Lung (tissue), 11 donors: ENCODE measurements at regions not wholly inside any gene's neighbourhood (a gene's known extent, or its start where the extent isn't known, plus 50 kb on each side); places are given as distances from the start of the nearest gene placed in this dataset.

ENCODE experiments used
- ATAC-seq: fragments of 200-7000 bp; cut with Tn5 transposase; one replicate; pipeline ENCODE4 v1.9.1; 2020; ENCODE audit warnings: moderate number of reproducible peaks; ENCODE audit not compliant: insufficient read depth, low FRiP score
- DNase-seq, 3 donors: peaks; one replicate each; pipeline ENCODE4 v3.0.0-alpha.2; 2013 to 2017
- H3K27ac ChIP-seq, 2 donors: one replicate each; pipeline ENCODE4 v1.5.1; 2013; ENCODE audit warnings: mild to moderate bottlenecking in 2 of 2, moderate library complexity in 2 of 2, control low read depth in 1 of 2, inconsistent platforms in 1 of 2, low read depth in 1 of 2, low read length in 1 of 2
- H3K27me3 ChIP-seq, 3 donors: one replicate each; pipeline ENCODE4 v1.5.1; 2013; ENCODE audit warnings: low read length in 2 of 3; ENCODE audit not compliant: control insufficient read depth in 3 of 3, insufficient read depth in 3 of 3
- H3K36me3 ChIP-seq, 4 donors: one replicate each; pipeline ENCODE4 v1.5.1; 2013; ENCODE audit warnings: low read length in 4 of 4, mild to moderate bottlenecking in 1 of 4, moderate library complexity in 1 of 4; ENCODE audit not compliant: control insufficient read depth in 4 of 4, insufficient read depth in 4 of 4
- H3K4me1 ChIP-seq, 5 donors: one replicate each; pipeline ENCODE4 v1.5.1; 2013; ENCODE audit warnings: low read length in 5 of 5, mild to moderate bottlenecking in 2 of 5, moderate library complexity in 1 of 5; ENCODE audit not compliant: control insufficient read depth in 5 of 5, insufficient read depth in 5 of 5
- H3K4me3 ChIP-seq: one replicate; pipeline ENCODE4 v1.5.1; 2013; ENCODE audit warnings: mild to moderate bottlenecking, control low read depth, moderate library complexity
- H3K9ac ChIP-seq, 2 donors: one replicate each; pipeline ENCODE4 v1.5.1; 2013; ENCODE audit warnings: low read length in 2 of 2, control low read depth in 1 of 2; ENCODE audit not compliant: insufficient read depth in 1 of 2
- H3K9me3 ChIP-seq, 4 donors: one replicate each; pipeline ENCODE4 v1.5.1; 2013; ENCODE audit warnings: low read length in 3 of 4, mild to moderate bottlenecking in 1 of 4, moderate library complexity in 1 of 4; ENCODE audit not compliant: control insufficient read depth in 4 of 4, insufficient read depth in 3 of 4
- CTCF ChIP-seq: IDR thresholded peaks from 2 replicates; pipeline ENCODE4 v1.5.1; 2012; ENCODE audit warnings: mild to moderate bottlenecking; ENCODE audit errors: control extremely low read depth, extremely low read depth
- WGBS, 2 donors: extraction: QIAGEN DNeasy Blood & Tissue Kit; methylation state at CpG; one replicate each; pipeline ENCODE4 v1.1.7; 2013; 5-methylcytosine and 5-hydroxymethylcytosine counted together
- donor health status: control.
- donor health status: control.
- donor health status: Bipolar disorder and iron deficiency.
- donor health status: healthy.
- donor health status: DM: yes; HTN: yes; CAD: no.

- ATAC-seq (no peak), DNase-seq (no peak)
- Histone ChIP-seq H3K9ac (no peak overlapping the region), H3K27ac (no peak overlapping the region), H3K4me1 (no peaks in the 10 kb centered on the region), H3K27me3 (peaks cover 0 to 2% (median 2%) of the 10 kb centered on the region in 3 donors), H3K36me3 (no peaks in the 10 kb centered on the region), H3K4me3 (no peak overlapping the region), H3K9me3 (peaks cover 0 to 3% (median 0%) of the 10 kb centered on the region in 4 donors)
- no peak for TF ChIP-seq CTCF
- WGBS, 2 donors: 64 to 80% methylated on average over 2 of the region's 2 CpGs
Measured at GRCh38 chr18:77705301-77705700, 455.7 kb downstream of the GALR1 start.

GRCh38 chr18:77708826-77709506 is 459.3 kb downstream of the GALR1 start:
- H3K4me1 ChIP-seq: no peaks in the 10 kb centered on the region
- H3K4me3 ChIP-seq: no peak overlapping the region
- WGBS, 2 donors: 67 to 79% methylated on average over 4 of the region's 4 CpGs
- DNase-seq (no peak), ATAC-seq (no peak)
- H3K9me3 ChIP-seq: peaks cover 0 to 3% (median 0%) of the 10 kb centered on the region in 4 donors
- H3K27ac ChIP-seq: no peak overlapping the region
- H3K9ac ChIP-seq: no peak overlapping the region
- no peaks in the 10 kb centered on the region for H3K36me3 ChIP-seq
- H3K27me3 ChIP-seq: peaks cover 0 to 2% (median 0%) of the 10 kb centered on the region in 3 donors
- no peak for TF ChIP-seq CTCF

- no peak for TF ChIP-seq CTCF
- no peak overlapping the region for H3K27ac ChIP-seq
- no peak overlapping the region for H3K4me3 ChIP-seq
- peaks cover 0 to 2% (median 0%) of the 10 kb centered on the region in 3 donors for H3K27me3 ChIP-seq
- H3K36me3 ChIP-seq: no peaks in the 10 kb centered on the region
- H3K9me3 ChIP-seq: peaks cover 0 to 3% (median 0%) of the 10 kb centered on the region in 4 donors
- H3K4me1 ChIP-seq: no peaks in the 10 kb centered on the region
- 38 to 58% methylated on average over 3 of the region's 3 CpGs for WGBS, 2 donors
- H3K9ac ChIP-seq: no peak overlapping the region
- DNase-seq (peak in 2 of 3 donors; percentile 1 to 2), ATAC-seq (no peak)
Measured at GRCh38 chr18:77711096-77711495, 461.4 kb downstream of the GALR1 start.

GRCh38 chr18:77714716-77715115 is 465.1 kb downstream of the GALR1 start:
- no peak for TF ChIP-seq CTCF
- no peak overlapping the region for H3K4me3 ChIP-seq
- no peak overlapping the region for H3K27ac ChIP-seq
- WGBS, 2 donors: 76 to 86% methylated on average over 8 of the region's 8 CpGs
- H3K27me3 ChIP-seq: no peaks in the 10 kb centered on the region
- H3K4me1 ChIP-seq: no peaks in the 10 kb centered on the region
- H3K9ac ChIP-seq: no peak overlapping the region
- no peaks in the 10 kb centered on the region for H3K9me3 ChIP-seq
- DNase-seq: no peak
- ATAC-seq: no peak
- H3K36me3 ChIP-seq: no peaks in the 10 kb centered on the region
